Inflammatory macrophage (primary cell): ENCODE measurements at regions not wholly inside any gene's neighbourhood (a gene's known extent, or its start where the extent isn't known, plus 50 kb on each side); places are given as distances from the start of the nearest gene placed in this dataset.
A peak's percentile ranks its signal among the peaks of the same experiment; 100 is the strongest.
"Not testable (repeated sequence)": the region's sequence is repeated elsewhere in the genome, so short reads cannot be mapped to it uniquely, and the experiment has no call there.

Source experiments
- DNase-seq, 2 donors: peaks; one replicate each; pipeline ENCODE4 v3.0.0-alpha.2; 2020 to 2022

DNA sequence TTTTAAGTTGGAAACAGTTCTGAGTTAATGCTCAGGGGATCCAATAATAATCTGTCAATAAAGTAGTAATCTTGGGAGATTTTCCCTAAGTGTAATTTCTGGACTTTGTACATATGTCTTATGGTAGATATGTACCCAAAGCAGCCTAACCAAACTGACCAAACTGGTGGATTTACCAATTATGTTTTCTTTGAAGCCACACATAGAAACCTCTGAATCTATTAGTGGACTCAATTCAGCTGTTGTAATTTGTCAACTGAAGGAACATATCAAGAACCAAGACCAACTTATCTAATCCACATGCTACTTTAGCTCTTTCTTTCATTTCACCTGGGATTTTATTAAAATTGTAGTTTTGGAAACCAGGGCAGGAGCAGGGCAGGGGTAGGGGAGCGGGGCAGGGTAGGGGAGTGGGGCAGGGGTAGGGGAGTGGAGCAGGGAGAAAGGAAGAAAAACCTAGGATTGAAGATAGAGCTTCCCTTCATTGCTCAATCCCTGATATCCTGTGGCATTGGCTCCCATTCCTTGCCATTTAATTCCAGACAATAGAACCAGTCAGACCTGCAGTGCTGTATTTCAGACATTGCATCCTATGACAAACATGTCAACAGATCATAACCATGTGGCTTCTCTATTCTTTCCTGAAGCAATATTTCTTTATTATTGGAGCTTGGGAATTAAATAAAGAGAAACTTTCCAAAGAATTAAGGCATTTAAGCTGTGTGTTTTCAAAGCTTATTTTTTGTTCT, 101.8 kb downstream of the NFKBIZ start:
- no peak for DNase-seq

DNA sequence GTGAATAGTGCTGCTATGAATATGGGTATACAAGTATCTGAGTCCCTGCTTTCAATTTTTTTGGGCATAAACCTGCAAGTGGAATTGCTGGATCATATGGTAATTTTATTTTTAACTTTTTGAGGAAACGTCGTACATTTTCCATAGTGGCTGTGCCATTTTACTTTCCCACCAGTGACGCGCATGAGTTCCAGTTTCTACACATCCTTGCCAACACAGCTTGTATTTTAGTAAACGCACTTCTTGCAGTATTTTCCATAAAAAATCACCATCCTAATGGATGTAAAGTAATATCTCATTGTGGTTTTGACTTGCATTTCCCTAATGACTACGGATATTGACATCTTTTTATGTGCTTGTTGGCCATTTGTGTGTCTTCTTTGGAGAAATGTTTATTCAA, 105.0 kb downstream of the NFKBIZ start:
- no peak for DNase-seq

DNA sequence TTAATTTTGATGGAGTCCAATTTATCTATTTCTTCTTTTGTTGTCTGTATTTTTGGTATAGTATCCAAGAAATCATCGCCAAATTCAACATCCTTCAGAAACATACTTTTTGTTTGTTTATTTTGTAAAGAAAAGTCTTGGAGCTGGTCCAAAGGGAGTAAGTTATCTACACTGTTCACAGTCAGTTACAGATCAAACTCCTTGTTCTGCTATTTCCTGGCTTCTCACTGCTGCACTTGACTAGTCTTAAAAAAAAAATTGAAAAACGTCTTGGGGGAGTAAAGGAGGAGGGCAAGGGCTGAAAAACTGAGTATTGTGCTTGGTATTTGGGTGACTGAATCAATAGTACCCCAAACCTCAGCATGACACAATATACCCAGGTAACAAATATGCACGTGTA, 105.6 kb downstream of the NFKBIZ start:
- no peak for DNase-seq

DNA sequence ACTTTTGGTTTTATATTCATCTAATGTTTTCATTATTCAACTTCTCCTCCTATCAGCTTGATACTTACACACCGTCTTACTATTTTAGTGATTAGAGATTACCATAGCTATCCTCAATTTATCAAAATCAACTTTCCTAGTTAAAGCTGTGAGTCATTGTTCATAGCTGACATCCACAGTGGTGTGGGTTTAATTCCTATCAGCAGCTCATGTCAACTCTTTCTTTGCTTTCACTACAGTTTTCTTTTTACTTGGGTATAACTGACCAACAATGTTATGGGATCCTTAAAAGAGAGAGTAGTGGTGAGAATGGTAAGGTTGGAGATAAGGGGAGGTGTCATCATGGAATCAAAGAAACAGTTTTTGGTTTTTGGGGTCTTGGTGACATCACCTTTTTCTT, 112.7 kb downstream of the NFKBIZ start:
- no peak for DNase-seq

DNA sequence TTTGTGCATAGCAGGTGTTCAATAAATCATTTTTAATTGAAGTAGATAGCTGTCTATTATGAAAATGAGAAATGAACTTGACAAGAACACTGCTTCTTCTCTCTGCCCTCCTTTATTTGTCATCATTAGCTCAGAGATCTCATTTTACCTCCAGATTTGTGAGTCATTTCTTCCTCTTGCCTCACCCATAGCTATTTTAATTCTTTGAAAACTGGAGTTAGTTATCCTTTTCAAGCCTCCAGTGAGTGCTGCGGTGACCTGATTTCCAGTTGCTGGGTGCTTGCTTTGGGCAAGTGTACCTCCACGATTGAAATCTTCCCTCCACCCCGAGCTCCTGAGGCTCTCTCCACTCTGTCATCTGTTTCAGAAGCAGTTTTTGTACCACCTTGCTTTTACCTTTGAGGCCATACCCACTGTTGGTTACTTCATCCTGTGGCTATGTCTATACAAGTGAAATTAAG, 114.6 kb downstream of the NFKBIZ start:
- DNase-seq, result peak; percentile 26 to 51

DNA sequence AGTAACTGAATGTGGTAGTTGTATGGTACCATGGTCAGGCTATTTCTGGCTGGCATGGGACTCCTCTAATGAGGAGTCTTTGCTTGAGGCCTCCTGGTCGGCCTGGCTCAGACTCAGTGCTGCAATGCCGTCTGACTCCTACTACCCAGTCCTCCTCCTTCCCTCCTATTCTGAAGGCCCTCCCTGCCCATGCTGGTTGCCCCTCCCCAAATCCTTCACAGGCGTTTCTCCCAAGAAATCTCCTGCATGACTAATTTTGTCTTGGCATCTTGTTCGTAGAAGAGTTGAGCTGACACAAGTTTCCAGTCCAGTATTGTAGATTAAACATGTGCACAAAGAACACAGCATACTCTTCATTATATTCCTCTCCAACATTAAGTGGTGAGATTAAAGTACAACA, 115.5 kb downstream of the NFKBIZ start:
- DNase-seq, result no peak

DNA sequence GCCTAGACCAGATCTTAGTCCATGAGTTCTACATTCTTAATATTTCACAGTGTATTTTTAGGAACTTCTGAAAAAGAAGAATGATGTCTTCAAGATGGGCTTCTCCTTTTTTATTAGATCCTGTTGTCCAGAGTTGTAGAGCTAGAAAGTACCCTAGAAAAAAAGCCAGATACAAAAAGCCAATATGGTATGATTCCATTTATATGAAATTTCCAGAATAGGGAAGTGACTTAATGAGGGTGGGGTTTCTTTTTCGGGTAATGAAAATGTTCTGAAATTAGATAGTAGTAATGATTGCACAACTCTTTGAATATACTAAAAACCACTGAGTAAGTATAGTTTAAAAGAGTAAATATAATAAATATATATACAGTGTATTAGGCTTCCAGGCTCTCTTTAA, 116.9 kb downstream of the NFKBIZ start:
- peak; percentile 47 to 93 for DNase-seq

DNA sequence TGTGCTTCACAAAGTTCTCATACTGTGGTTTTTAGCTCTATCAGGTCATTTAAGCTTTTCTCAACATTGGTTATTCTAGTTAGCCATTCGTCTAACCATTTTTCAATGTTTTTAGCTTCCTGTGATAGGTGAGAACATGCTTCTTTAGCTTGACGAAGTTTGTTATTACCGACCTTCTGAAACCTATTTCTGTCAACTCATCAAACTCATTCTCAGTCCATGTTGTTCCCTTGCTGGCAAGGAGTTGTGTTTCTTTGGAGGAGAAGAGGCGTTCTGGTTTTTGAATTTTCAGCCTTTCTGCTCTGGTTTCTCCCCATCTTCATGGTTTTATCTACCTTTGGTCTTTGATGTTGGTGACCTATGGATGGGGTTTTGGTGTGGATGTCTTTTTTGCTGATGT, 120.9 kb downstream of the NFKBIZ start:
- no peak for DNase-seq

DNA sequence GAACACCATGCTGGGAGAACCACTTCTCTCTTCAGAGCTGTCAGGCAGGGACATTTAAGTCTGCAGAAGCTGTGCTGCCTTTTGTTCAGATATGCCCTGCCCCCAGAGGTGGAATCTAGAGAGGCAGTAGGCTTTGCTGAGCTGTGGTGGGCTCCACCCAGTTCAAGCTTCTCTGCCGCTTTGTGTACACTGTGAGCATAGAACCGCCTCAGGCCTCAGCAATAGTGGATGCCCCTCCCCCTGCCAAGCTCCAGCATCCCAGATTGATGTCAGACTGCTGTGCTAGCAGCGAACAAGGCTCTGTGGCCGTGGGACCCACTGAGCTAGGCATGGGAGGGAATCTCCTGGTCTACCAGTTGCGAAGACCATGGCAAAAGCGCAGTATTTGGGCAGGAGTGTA, 121.6 kb downstream of the NFKBIZ start:
- DNase-seq, result no peak

DNA sequence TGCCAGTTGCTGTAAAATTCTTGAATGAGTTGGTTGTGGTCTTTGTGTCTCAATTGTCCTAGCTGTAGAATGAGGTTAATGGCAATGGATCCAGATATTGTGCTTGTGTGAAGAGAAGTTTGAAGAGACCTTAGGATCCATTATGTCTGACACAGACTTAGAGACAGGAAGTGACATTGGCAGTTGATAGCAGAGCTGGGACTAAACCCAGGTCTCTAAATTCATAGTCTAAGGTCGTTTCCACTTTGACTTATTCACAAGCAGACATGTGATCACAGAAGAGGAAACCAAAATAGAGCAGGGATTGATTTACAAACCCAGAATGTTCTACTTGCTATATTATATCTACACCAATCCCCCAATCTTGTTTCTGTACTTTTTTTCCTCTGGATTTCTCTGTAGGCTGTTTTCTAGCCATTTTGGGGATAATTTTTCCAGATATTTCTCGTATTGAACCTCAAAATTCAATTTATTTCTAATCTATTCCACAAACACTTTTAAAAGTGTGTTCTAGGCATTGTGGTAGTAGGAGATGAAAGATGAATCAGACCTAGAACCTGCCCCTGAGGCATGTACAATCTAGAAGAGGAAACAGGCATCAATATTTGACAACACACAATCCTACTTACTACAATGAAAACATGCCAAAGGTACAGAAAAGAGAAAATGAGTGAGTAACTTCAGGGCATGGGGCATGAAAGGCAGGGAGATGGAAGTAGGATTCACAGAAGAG, 123.3 kb downstream of the NFKBIZ start:
- DNase-seq, result no peak

DNA sequence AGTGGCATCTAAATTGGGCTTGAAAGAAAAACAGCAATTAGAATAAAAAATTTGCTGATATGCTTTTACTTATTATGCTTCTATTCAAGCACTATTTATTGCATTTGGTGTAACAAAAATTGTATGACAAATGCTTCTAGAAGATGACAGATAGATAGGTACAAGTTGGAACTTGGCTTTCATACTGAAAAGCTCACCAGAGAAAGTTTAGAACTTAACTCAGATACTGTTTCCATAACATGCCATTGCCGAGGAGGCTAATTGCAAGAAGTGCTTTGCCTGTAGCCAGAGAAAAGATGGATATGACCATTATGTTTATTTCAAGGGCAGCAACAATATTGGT, 123.8 kb downstream of the NFKBIZ start:
- DNase-seq, result no peak

DNA sequence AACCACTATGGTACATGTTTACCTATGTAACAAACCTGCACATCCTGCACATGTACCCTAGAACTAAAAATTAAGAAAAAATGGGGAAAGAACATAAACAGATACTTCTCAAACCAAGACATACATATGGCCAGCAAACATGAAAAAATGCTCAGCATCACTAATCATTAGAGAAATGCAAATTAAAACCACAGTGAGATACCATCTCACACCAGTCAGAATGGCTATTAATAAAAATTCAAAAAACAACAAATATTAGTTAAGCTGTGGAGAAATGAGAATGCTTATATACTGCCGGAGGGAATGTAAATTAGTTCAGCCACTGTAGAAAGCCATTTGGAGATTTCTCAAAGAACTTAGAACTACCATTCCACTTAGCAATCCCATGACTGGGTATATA, 126.1 kb downstream of the NFKBIZ start:
- not testable (repeated sequence) for DNase-seq

DNA sequence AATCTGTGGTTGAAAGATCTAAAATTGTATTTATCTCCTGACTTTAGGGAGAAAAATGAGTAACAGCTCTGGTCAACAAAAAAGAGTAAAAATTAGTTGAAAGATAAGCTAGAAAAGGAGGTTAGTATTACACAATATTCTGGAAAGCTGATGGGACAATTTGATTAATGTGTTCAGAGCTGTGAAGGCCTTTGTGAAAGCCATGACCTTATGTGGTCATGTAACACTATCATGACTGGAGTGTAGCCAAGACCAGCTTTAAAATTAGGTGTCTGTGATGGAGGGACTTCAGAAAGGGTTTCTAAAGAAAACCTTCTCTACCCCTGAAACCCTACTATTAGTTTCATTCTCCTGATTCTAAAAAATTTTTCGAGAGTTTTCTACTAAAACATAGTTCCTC, 127.2 kb downstream of the NFKBIZ start:
- DNase-seq, result no peak

DNA sequence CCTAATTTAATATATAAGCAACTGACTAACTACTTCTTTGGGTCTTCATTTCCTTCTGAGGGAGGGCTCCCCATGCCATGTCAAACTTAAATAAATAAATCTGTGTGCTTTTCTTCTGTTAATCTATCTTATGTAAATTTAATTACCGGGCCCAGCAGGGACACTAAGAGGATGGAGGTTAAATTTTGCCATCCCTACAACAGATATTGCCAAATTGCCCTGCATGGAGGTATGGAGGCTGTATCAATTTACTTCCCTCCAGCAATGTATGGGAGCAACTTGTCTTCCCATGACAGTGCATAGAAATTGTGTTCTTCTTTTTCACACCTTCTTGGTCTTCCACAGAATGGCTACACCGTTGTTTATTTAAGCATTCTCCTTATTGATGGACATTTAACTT, 129.0 kb downstream of the NFKBIZ start:
- no peak for DNase-seq

DNA sequence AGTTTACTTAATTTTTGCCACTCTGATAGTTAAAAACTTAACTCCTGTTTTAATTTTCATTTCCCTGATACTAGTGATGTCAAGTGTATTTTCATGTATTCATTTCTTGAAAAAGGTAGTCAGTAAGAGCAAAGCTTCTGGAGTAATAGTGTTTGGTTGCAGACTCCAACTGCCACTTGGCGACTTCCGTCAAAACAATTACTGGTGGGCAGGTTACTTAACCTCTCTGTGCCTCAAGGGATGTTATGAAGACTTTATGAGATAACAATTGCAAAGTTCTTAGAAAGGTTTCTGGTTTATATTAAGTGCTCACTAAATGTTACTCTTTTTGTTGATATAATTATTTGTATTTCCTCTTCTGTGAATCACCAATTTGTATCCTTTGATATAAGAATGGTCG, 129.7 kb downstream of the NFKBIZ start:
- no peak for DNase-seq

DNA sequence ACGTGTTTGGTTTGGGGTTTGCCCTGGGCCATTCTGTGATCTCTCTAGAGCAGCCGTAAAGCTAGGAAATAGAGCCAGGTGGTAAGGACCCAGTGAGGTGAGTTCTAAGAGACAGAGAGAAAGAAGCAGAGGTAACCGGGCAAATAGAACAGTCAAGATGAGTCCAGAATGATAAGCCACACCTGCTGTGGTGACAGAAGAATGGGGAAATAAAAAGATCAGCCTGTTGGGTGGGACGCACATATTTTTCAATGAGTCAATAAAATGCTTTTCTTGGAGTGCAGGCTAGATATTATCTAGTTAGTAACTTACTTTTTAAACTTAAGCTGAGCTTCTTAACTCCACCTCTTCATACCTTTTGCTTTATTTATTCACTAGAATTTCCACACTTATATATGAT, 135.0 kb downstream of the NFKBIZ start:
- no peak for DNase-seq

DNA sequence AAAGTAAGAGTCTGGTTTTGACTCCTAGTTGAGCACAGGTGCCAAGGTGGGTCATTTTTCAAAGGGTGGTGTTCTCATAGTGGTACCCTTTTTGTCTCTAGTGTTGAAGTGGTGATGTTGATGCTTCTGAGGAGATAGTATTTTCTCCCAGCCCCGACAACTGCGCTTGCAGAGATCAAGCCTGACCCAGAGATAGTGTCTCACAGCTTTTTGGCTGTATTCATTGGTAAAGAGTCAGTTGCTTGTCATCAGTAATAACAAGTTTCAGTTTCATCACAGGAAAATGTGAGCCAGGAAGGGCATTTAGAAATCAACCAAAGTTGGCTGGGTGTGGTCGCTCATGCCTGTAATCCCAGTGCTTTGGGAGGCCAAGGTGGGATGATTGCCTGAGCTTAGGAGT, 139.3 kb downstream of the NFKBIZ start:
- peak; percentile 20 to 68 for DNase-seq

DNA sequence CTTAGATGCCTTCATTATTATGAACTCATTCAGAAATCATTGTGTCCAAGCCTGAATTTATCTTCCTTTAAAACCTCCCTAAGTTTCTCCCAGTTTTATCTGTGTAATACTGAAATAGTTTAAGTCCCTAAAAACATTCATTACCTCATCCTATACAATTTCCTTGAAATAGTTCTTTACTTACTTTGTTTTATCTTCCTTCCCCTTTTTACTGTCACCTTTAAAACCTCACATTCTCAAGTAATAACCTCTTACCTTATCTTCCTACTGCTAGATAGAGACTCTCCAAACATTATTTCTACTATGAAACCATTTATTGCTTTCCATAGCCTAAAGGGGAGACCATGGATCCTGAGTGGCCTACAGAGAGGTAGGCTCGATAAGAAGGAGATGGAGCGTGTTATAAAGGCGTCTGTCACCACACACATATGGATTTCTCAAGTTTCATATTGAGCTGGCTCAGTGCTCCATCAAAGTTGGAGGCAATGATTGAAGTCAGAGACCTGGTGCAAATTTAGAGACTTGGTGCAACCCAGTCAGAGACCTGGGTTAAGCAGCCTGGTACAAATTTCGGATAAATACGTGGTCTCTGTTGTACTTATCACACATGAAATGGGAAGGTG, 140.4 kb downstream of the NFKBIZ start:
- DNase-seq, result no peak

DNA sequence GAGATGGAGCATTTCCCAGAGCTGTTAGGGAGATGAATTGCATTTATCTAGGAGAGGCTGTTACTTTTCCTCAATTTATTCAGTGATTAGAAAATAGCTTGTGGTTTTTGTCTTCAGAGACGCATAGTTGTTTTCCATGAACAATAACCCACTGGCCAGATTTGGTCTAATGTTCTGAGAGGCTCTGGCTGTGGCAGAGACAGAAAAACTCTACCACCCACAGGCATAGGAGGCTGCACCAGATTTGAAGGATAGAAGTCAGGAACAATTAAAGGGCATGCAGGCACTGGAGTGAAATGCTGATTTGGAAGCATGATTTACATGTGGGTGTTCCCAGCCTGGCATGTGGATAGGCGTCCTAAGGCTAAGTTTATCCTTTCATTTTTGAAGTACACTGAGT, 143.5 kb downstream of the NFKBIZ start:
- DNase-seq, result no peak

DNA sequence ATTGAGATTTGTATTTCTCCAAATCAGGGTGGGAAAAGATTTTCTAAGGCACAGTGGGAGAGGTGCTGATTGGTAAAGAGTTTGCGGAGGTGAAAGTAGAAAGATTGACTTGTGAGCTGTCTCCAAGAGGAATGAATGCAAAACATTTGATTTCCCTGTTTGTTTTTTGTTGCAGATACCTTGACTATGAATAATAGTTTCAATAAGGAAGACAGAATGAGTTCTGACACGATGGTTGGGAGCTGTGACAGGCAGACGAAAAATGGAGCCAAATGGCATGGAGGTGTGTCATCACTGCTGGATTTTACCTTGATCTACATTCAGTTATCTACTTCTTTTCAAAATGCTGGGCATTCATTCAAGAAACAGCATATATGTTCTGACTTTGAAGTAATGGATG, 145.1 kb downstream of the NFKBIZ start:
- no peak for DNase-seq

DNA sequence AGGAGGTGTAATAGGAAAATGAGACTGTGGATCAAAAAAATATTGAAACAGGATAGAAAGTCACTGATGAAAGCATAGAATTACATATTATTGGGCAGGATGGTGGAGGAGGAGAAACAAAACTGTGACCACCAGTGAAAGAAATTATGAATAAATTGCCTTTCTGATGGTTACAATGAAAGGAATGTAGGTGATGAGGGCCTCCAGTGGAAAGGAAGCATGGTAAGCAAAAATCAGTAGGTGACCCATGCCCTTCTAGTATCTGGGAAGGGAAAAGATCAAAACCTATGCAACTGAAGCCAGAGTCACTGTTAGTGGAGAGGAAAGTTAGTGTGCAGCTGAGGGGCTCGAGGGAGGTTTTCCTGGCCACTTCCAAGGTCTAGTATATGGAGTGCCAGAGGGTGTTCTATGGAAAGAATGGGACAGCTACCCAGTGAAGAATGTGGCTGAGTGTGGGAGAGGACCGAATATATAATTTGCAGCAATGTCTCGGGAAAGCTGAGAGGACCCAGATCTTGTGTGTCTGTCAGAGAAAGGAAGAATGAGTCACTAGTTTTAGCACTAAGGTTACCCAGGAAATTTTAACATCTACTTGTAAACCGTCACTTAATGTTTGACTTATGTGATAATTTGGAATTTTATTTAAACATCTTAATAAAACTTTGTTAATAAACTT, 146.2 kb downstream of the NFKBIZ start:
- DNase-seq, result no peak

DNA sequence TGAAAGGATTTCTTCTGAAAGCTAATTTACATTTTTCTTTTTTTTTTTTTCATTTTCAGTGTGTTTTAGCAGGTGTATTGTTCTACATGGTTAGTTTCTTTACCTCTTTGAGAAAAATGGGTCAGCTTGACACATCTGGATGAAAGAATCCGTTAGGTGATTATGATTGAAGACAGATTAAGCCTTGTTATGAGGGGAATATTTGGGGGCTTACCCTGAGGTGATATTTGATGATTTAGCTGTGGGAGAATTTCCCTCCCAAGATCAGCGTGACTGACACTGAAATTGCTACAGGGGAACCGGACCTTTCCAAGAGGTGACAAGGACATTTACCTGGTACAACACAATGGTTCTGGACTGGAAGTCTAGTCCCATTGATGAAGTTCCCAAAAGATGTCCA, 147.5 kb downstream of the NFKBIZ start:
- DNase-seq, result no peak

DNA sequence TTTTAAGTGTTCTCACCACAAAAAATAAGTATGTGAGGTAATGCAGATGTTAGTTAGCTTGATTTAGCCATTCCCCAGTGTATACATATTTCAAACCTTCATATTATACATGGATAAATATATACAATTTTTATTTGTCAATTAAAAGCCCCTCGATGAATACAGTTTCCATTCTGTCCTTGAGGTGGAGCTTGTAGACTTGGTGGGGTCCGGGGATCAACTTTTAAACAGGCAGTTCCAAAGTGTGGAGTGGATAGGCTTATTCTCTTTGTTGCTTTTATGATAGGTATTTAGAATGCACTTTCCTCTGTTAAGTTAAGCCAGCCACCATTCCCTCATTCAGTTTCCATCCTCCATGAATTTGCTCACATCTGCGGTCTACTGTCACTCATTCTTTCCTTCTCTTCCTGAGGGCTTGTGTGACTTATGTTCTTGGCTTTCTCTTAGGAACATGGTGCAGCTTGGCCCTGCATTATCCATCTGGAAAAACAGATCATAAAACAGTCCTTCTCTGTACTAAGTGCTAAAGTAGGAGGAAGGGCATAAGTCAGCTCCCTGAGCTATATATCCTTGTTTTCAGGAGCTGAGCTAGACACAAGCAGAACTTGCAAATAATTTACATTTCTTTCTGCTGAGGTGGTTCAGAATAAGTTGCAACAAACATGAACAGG, 149.1 kb downstream of the NFKBIZ start:
- DNase-seq, result no peak
